Testis (tissue), 2 donors: ENCODE measurements at regions not wholly inside any gene's neighbourhood (a gene's known extent, or its start where the extent isn't known, plus 50 kb on each side); places are given as distances from the start of the nearest gene placed in this dataset.

ENCODE experiments used
- DNase-seq: peaks from one replicate; pipeline ENCODE4 v3.0.0-alpha.2; 2019
- H3K27ac ChIP-seq, 2 donors: fragments of 200-600 bp; sonication (generic); one replicate each; pipeline ENCODE4 v1.5.1; 2019
- H3K27me3 ChIP-seq: fragments of 200-600 bp; sonication (generic); one replicate; pipeline ENCODE4 v1.5.1; 2019
- H3K36me3 ChIP-seq: fragments of 200-600 bp; sonication (generic); one replicate; pipeline ENCODE4 v1.5.1; 2017; ENCODE audit warnings: low read depth; ENCODE audit errors: missing control alignments
- H3K4me1 ChIP-seq: fragments of 200-600 bp; sonication (generic); one replicate; pipeline ENCODE4 v1.5.1; 2019
- H3K4me3 ChIP-seq, 2 donors: fragments of 200-600 bp; sonication (generic); one replicate each; pipeline ENCODE4 v1.5.1; 2017 to 2019
- H3K9me3 ChIP-seq: fragments of 200-600 bp; sonication (generic); one replicate; pipeline ENCODE4 v1.5.1; 2017
- POLR2A ChIP-seq: fragments of 450-650 bp; IDR thresholded peaks from one replicate; pipeline ENCODE4 v1.6.1; 2017; ENCODE audit warnings: antibody characterized with exemption, mild to moderate bottlenecking, moderate library complexity
- WGBS, 2 donors: methylation state at CpG; one replicate each; pipeline ENCODE4 v1.1.5; 2018; 5-methylcytosine and 5-hydroxymethylcytosine counted together
- intact Hi-C: fragments of 100-400 bp; cut with DNase I; formaldehyde crosslinking; loops from one replicate; pipeline ENCODE4 v1.15.1; 2023; ENCODE audit warnings: low total_unique reads
- TF ChIP-seq, protein P1 (sequence below), 3 experiments: fragments of 450-650 bp in 2 of 3; fragments of 200-600 bp in 1 of 3; sonication (generic) in 1 of 3; IDR thresholded peaks; one replicate each; pipeline ENCODE4 v1.5.1; 2016 to 2019; ENCODE audit warnings: antibody characterized with exemption in 3 of 3, mild to moderate bottlenecking in 2 of 3, moderate library complexity in 1 of 3

GRCh38 chr17:51533821-51534220 is 273.5 kb downstream of the UTP18 start:
- TF ChIP-seq POLR2A: no peak
- TF ChIP-seq, protein P1, sequence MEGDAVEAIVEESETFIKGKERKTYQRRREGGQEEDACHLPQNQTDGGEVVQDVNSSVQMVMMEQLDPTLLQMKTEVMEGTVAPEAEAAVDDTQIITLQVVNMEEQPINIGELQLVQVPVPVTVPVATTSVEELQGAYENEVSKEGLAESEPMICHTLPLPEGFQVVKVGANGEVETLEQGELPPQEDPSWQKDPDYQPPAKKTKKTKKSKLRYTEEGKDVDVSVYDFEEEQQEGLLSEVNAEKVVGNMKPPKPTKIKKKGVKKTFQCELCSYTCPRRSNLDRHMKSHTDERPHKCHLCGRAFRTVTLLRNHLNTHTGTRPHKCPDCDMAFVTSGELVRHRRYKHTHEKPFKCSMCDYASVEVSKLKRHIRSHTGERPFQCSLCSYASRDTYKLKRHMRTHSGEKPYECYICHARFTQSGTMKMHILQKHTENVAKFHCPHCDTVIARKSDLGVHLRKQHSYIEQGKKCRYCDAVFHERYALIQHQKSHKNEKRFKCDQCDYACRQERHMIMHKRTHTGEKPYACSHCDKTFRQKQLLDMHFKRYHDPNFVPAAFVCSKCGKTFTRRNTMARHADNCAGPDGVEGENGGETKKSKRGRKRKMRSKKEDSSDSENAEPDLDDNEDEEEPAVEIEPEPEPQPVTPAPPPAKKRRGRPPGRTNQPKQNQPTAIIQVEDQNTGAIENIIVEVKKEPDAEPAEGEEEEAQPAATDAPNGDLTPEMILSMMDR (IDR thresholded peaks at IDR 0.05): no peak
- Histone ChIP-seq H3K36me3 (no peaks in the 10 kb centered on the region), H3K9me3 (no peaks in the 10 kb centered on the region), H3K27ac (no peak overlapping the region), H3K4me1 (no peaks in the 10 kb centered on the region), H3K4me3 (no peak overlapping the region), H3K27me3 (no peaks in the 10 kb centered on the region)
- WGBS, 2 donors: 86 to 97% methylated on average over 3 of the region's 3 CpGs
- DNase-seq: no peak
- intact Hi-C loops: no loop called here

- H3K4me1 ChIP-seq: no peaks in the 10 kb centered on the region
- DNase-seq: no peak
- intact Hi-C loops: no loop called here
- no peaks in the 10 kb centered on the region for H3K27me3 ChIP-seq
- H3K4me3 ChIP-seq: no peak overlapping the region
- no peak for TF ChIP-seq POLR2A
- TF ChIP-seq, protein P1 (IDR thresholded peaks at IDR 0.05): no peak
- H3K27ac ChIP-seq: no peak overlapping the region
- no peaks in the 10 kb centered on the region for H3K9me3 ChIP-seq
- WGBS, 2 donors: 77 to 86% methylated on average over 7 of the region's 7 CpGs
- no peaks in the 10 kb centered on the region for H3K36me3 ChIP-seq
Observed at GRCh38 chr17:51536627-51537026, 276.3 kb downstream of the UTP18 start.

DNA sequence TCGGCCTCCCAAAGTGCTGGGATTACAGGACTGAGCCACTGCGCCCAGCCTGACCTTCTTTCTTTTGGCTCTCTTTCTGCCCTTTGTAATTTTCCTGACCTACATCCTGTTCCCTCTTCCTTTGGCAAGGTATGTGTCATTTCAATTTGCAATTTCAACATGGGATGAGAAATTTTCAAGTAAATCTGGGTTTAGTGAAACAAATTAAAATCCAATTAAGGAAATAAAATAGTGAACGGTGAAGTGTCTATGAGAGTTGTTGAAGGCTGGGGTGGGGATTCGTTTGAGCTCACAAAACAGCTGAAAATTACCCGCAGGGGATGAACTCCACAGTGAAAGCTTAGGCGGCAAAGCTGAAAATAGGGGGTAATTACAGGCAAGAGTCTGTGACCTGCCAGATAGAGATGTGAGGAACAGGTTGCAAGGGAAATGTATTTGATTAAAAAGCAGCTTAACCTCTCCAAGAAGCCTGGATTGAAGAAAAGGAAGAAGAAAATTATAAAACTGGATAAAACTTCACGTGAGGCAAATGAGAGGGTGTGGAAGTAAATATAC is 277.7 kb downstream of the UTP18 start:
- no peak for TF ChIP-seq POLR2A
- TF ChIP-seq, protein P1 (IDR thresholded peaks at IDR 0.05): no peak
- no peak overlapping the region for H3K27ac ChIP-seq
- no peaks in the 10 kb centered on the region for H3K4me1 ChIP-seq
- H3K9me3 ChIP-seq: no peaks in the 10 kb centered on the region
- H3K27me3 ChIP-seq: no peaks in the 10 kb centered on the region
- H3K4me3 ChIP-seq: no peak overlapping the region
- intact Hi-C loops: no loop called here
- no peaks in the 10 kb centered on the region for H3K36me3 ChIP-seq
- no peak for DNase-seq
- 78 to 82% methylated on average over 7 of the region's 7 CpGs for WGBS, 2 donors

- Histone ChIP-seq H3K27me3 (no peaks in the 10 kb centered on the region), H3K9me3 (no peaks in the 10 kb centered on the region), H3K4me3 (no peak overlapping the region), H3K36me3 (no peaks in the 10 kb centered on the region), H3K4me1 (no peaks in the 10 kb centered on the region), H3K27ac (no peak overlapping the region)
- intact Hi-C loops: no loop called here
- TF ChIP-seq POLR2A: no peak
- 88 to 95% methylated on average over 6 of the region's 6 CpGs for WGBS, 2 donors
- no peak for DNase-seq
Observed at GRCh38 chr17:51540151-51540550, 279.8 kb downstream of the UTP18 start.

DNA sequence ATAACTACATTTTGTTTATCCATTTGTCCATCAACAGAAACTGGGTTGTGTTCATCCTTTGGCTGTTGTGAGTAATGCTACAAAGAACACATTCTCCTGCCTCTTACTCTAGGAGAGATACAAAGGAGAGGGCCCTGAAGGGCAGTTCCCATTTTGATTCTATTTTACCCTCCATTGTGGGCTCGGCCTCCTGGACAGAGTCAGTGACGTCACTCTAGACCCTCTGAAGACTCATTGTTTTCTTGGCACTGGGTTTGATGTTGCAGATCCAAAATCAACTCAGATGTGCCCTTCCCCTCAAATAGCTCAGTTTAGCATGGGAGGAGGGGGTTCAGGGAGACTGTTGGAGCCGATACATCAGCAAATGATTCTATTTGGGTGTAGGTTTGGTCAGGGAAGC is 280.9 kb downstream of the UTP18 start:
- H3K9me3 ChIP-seq: no peaks in the 10 kb centered on the region
- TF ChIP-seq, protein P1 (IDR thresholded peaks at IDR 0.05): no peak
- TF ChIP-seq POLR2A: no peak
- H3K4me3 ChIP-seq: no peak overlapping the region
- H3K36me3 ChIP-seq: no peaks in the 10 kb centered on the region
- H3K27me3 ChIP-seq: no peaks in the 10 kb centered on the region
- 87% methylated on average over 3 of the region's 3 CpGs for WGBS, 2 donors
- intact Hi-C loops: no loop called here
- H3K4me1 ChIP-seq: no peaks in the 10 kb centered on the region
- DNase-seq: no peak
- no peak overlapping the region for H3K27ac ChIP-seq
